Gastroesophageal sphincter (tissue), 3 donors: ENCODE measurements at regions not wholly inside any gene's neighbourhood (a gene's known extent, or its start where the extent isn't known, plus 50 kb on each side); places are given as distances from the start of the nearest gene placed in this dataset.

Experiments
- EP300 ChIP-seq: sonication (generic); formaldehyde crosslinking; IDR thresholded peaks from one replicate; pipeline ENCODE4 v1.6.1; 2017; ENCODE audit warnings: antibody characterized with exemption, mild to moderate bottlenecking
- POLR2A ChIP-seq, 2 donors: fragments of 450-650 bp; IDR thresholded peaks; one replicate each; pipeline ENCODE4 v1.6.1; 2017; ENCODE audit warnings: antibody characterized with exemption in 2 of 2, mild to moderate bottlenecking in 2 of 2, moderate library complexity in 1 of 2
- TF ChIP-seq, protein P1 (sequence below), 4 experiments: fragments of 200-600 bp in 2 of 4; fragments of 450-650 bp in 2 of 4; sonication (generic) in 1 of 4; IDR thresholded peaks; one replicate each; pipeline ENCODE4 v1.5.1; 2017 to 2019; ENCODE audit warnings: antibody characterized with exemption in 4 of 4, mild to moderate bottlenecking in 2 of 4, moderate library complexity in 2 of 4

- TF ChIP-seq EP300 (no peak), POLR2A (IDR thresholded peaks at IDR 0.05) (no peak)
- TF ChIP-seq, protein P1, sequence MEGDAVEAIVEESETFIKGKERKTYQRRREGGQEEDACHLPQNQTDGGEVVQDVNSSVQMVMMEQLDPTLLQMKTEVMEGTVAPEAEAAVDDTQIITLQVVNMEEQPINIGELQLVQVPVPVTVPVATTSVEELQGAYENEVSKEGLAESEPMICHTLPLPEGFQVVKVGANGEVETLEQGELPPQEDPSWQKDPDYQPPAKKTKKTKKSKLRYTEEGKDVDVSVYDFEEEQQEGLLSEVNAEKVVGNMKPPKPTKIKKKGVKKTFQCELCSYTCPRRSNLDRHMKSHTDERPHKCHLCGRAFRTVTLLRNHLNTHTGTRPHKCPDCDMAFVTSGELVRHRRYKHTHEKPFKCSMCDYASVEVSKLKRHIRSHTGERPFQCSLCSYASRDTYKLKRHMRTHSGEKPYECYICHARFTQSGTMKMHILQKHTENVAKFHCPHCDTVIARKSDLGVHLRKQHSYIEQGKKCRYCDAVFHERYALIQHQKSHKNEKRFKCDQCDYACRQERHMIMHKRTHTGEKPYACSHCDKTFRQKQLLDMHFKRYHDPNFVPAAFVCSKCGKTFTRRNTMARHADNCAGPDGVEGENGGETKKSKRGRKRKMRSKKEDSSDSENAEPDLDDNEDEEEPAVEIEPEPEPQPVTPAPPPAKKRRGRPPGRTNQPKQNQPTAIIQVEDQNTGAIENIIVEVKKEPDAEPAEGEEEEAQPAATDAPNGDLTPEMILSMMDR (IDR thresholded peaks at IDR 0.05) = no peak
These were observed 89.7 kb upstream of the DHRS4 start for GRCh38 chr14:23863836-23864235.
